Stimulated activated memory B cell treated with anti-CD40 and anti-IgM and Interleukin-4, amounts not matched to agents 10 μg/mL and 1 μg/mL and 100 μg/mL, for 72 hours (primary cell): ENCODE measurements at regions not wholly inside any gene's neighbourhood (a gene's known extent, or its start where the extent isn't known, plus 50 kb on each side); places are given as distances from the start of the nearest gene placed in this dataset.
"Not testable (repeated sequence)": the region's sequence is repeated elsewhere in the genome, so short reads cannot be mapped to it uniquely, and the experiment has no call there.

ENCODE experiments used
- ATAC-seq: fragments of 150-1000 bp; cut with Tn5 transposase; 2 replicates; pipeline ENCODE4 v1.10.0; 2021
- H3K27ac Mint-ChIP-seq: one replicate; pipeline ENCODE4 v1.8.0; 2022; ENCODE audit warnings: mild to moderate bottlenecking, mixed read lengths
- H3K27me3 Mint-ChIP-seq: one replicate; pipeline ENCODE4 v1.8.0; 2022; ENCODE audit warnings: mixed read lengths
- H3K36me3 Mint-ChIP-seq: one replicate; pipeline ENCODE4 v1.8.0; 2022; ENCODE audit warnings: mixed read lengths
- H3K4me1 Mint-ChIP-seq: one replicate; pipeline ENCODE4 v1.8.0; 2022; ENCODE audit warnings: mixed read lengths
- H3K4me3 Mint-ChIP-seq: one replicate; pipeline ENCODE4 v1.8.0; 2022; ENCODE audit warnings: mild to moderate bottlenecking, moderate library complexity, mixed read lengths
- H3K9me3 Mint-ChIP-seq: one replicate; pipeline ENCODE4 v1.8.0; 2022; ENCODE audit warnings: mixed read lengths

- ATAC-seq, result no peak
- no peak overlapping the region for H3K4me3 Mint-ChIP-seq
- H3K27ac Mint-ChIP-seq, result no peak overlapping the region
- no peaks in the 10 kb centered on the region for H3K36me3 Mint-ChIP-seq
- no peaks in the 10 kb centered on the region for H3K27me3 Mint-ChIP-seq
- H3K4me1 Mint-ChIP-seq, result peaks cover 10% of the 10 kb centered on the region
- no peaks in the 10 kb centered on the region for H3K9me3 Mint-ChIP-seq
These were observed 157.0 kb upstream of the CITED2 start for GRCh38 chr6:139531148-139532115.

GRCh38 chr6:139530561-139530960 is 156.1 kb upstream of the CITED2 start:
- Mint-ChIP-seq H3K27ac (no peak overlapping the region), H3K4me1 (peaks cover 10% of the 10 kb centered on the region), H3K27me3 (no peaks in the 10 kb centered on the region), H3K9me3 (no peaks in the 10 kb centered on the region), H3K36me3 (no peaks in the 10 kb centered on the region), H3K4me3 (no peak overlapping the region)
- ATAC-seq, result no peak

GRCh38 chr6:139529420-139529819 is 155.0 kb upstream of the CITED2 start:
- peaks cover 6% of the 10 kb centered on the region for H3K4me1 Mint-ChIP-seq
- H3K4me3 Mint-ChIP-seq, result no peak overlapping the region
- H3K27ac Mint-ChIP-seq, result no peak overlapping the region
- H3K27me3 Mint-ChIP-seq, result no peaks in the 10 kb centered on the region
- peaks cover 2% of the 10 kb centered on the region for H3K36me3 Mint-ChIP-seq
- no peak for ATAC-seq
- no peaks in the 10 kb centered on the region for H3K9me3 Mint-ChIP-seq

- H3K36me3 Mint-ChIP-seq, result peaks cover 4% of the 10 kb centered on the region
- H3K4me3 Mint-ChIP-seq, result no peak overlapping the region
- H3K9me3 Mint-ChIP-seq, result peaks cover 2% of the 10 kb centered on the region
- no peak for ATAC-seq
- peaks cover 5% of the 10 kb centered on the region for H3K4me1 Mint-ChIP-seq
- no peak overlapping the region for H3K27ac Mint-ChIP-seq
- no peaks in the 10 kb centered on the region for H3K27me3 Mint-ChIP-seq
These were observed 154.0 kb upstream of the CITED2 start for GRCh38 chr6:139528471-139528870.

- Mint-ChIP-seq H3K27ac (no peak overlapping the region), H3K36me3 (peaks cover 10% of the 10 kb centered on the region), H3K9me3 (peaks cover 2% of the 10 kb centered on the region), H3K4me1 (peaks cover 5% of the 10 kb centered on the region), H3K4me3 (no peak overlapping the region), H3K27me3 (no peaks in the 10 kb centered on the region)
- no peak for ATAC-seq
These were observed 151.0 kb upstream of the CITED2 start for GRCh38 chr6:139525415-139525814.

- no peak for ATAC-seq
- H3K27me3 Mint-ChIP-seq, result no peaks in the 10 kb centered on the region
- H3K4me1 Mint-ChIP-seq, result peaks cover 5% of the 10 kb centered on the region
- H3K27ac Mint-ChIP-seq, result no peak overlapping the region
- no peak overlapping the region for H3K4me3 Mint-ChIP-seq
- H3K36me3 Mint-ChIP-seq, result peaks cover 10% of the 10 kb centered on the region
- peaks cover 2% of the 10 kb centered on the region for H3K9me3 Mint-ChIP-seq
These were observed 149.5 kb upstream of the CITED2 start for GRCh38 chr6:139523986-139524385.

GRCh38 chr6:139522511-139523220 is 148.2 kb upstream of the CITED2 start:
- peaks cover 2% of the 10 kb centered on the region for H3K9me3 Mint-ChIP-seq
- H3K27ac Mint-ChIP-seq, result no peak overlapping the region
- ATAC-seq, result no peak
- H3K4me3 Mint-ChIP-seq, result no peak overlapping the region
- no peaks in the 10 kb centered on the region for H3K27me3 Mint-ChIP-seq
- peaks cover 10% of the 10 kb centered on the region for H3K36me3 Mint-ChIP-seq
- no peaks in the 10 kb centered on the region for H3K4me1 Mint-ChIP-seq

- H3K36me3 Mint-ChIP-seq, result peaks cover 10% of the 10 kb centered on the region
- no peak overlapping the region for H3K27ac Mint-ChIP-seq
- H3K4me1 Mint-ChIP-seq, result no peaks in the 10 kb centered on the region
- peaks cover 2% of the 10 kb centered on the region for H3K9me3 Mint-ChIP-seq
- H3K27me3 Mint-ChIP-seq, result no peaks in the 10 kb centered on the region
- no peak overlapping the region for H3K4me3 Mint-ChIP-seq
- no peak for ATAC-seq
These were observed 146.9 kb upstream of the CITED2 start for GRCh38 chr6:139521338-139521737.

GRCh38 chr6:139520321-139520768 is 145.9 kb upstream of the CITED2 start:
- Mint-ChIP-seq H3K9me3 (peaks cover 2% of the 10 kb centered on the region), H3K4me1 (no peaks in the 10 kb centered on the region), H3K36me3 (peaks cover 10% of the 10 kb centered on the region), H3K27me3 (no peaks in the 10 kb centered on the region), H3K27ac (no peak overlapping the region), H3K4me3 (no peak overlapping the region)
- ATAC-seq, result no peak

GRCh38 chr6:139519571-139520031 is 145.2 kb upstream of the CITED2 start:
- peaks cover 10% of the 10 kb centered on the region for H3K36me3 Mint-ChIP-seq
- no peak for ATAC-seq
- no peak overlapping the region for H3K27ac Mint-ChIP-seq
- no peaks in the 10 kb centered on the region for H3K27me3 Mint-ChIP-seq
- no peak overlapping the region for H3K4me3 Mint-ChIP-seq
- no peaks in the 10 kb centered on the region for H3K4me1 Mint-ChIP-seq
- H3K9me3 Mint-ChIP-seq, result peaks cover 2% of the 10 kb centered on the region

GRCh38 chr6:139519097-139519496 is 144.6 kb upstream of the CITED2 start:
- H3K27ac Mint-ChIP-seq, result no peak overlapping the region
- peaks cover 5% of the 10 kb centered on the region for H3K36me3 Mint-ChIP-seq
- no peak overlapping the region for H3K4me3 Mint-ChIP-seq
- ATAC-seq, result no peak
- H3K4me1 Mint-ChIP-seq, result no peaks in the 10 kb centered on the region
- no peaks in the 10 kb centered on the region for H3K9me3 Mint-ChIP-seq
- H3K27me3 Mint-ChIP-seq, result no peaks in the 10 kb centered on the region

GRCh38 chr6:139518556-139519091 is 144.2 kb upstream of the CITED2 start:
- Mint-ChIP-seq H3K9me3 (no peaks in the 10 kb centered on the region), H3K4me1 (no peaks in the 10 kb centered on the region), H3K27me3 (no peaks in the 10 kb centered on the region), H3K27ac (no peak overlapping the region), H3K4me3 (no peak overlapping the region), H3K36me3 (peaks cover 5% of the 10 kb centered on the region)
- ATAC-seq, result no peak

- not testable (repeated sequence) for ATAC-seq, H3K27ac Mint-ChIP-seq, H3K4me1 Mint-ChIP-seq, H3K4me3 Mint-ChIP-seq, H3K9me3 Mint-ChIP-seq, H3K36me3 Mint-ChIP-seq, H3K27me3 Mint-ChIP-seq
These were observed 143.6 kb upstream of the CITED2 start for GRCh38 chr6:139517998-139518555.

- no peaks in the 10 kb centered on the region for H3K4me1 Mint-ChIP-seq
- H3K36me3 Mint-ChIP-seq, result no peaks in the 10 kb centered on the region
- H3K4me3 Mint-ChIP-seq, result no peak overlapping the region
- no peaks in the 10 kb centered on the region for H3K27me3 Mint-ChIP-seq
- no peak for ATAC-seq
- no peaks in the 10 kb centered on the region for H3K9me3 Mint-ChIP-seq
- no peak overlapping the region for H3K27ac Mint-ChIP-seq
These were observed 141.1 kb upstream of the CITED2 start for GRCh38 chr6:139515511-139515910.

- Mint-ChIP-seq H3K36me3 (no peaks in the 10 kb centered on the region), H3K9me3 (no peaks in the 10 kb centered on the region), H3K4me3 (no peak overlapping the region), H3K27ac (no peak overlapping the region), H3K27me3 (no peaks in the 10 kb centered on the region), H3K4me1 (no peaks in the 10 kb centered on the region)
- ATAC-seq, result no peak
These were observed 140.4 kb upstream of the CITED2 start for GRCh38 chr6:139514819-139515218.
